A549 (cell line): ENCODE measurements at regions not wholly inside any gene's neighbourhood (a gene's known extent, or its start where the extent isn't known, plus 50 kb on each side); places are given as distances from the start of the nearest gene placed in this dataset.

Experiments used
- ATAC-seq, 2 experiments: fragments of 200-7000 bp in 1 of 2; fragments of >200 bp in 1 of 2; cut with Nextera tagmentation in 1 of 2; cut with Tn5 transposase in 1 of 2; 3 replicates each; pipeline versions ENCODE4 v1.8.0 to v1.9.1; 2018 to 2020; ENCODE audit warnings: mild to moderate bottlenecking in 1 of 2, moderate library complexity in 1 of 2
- CTCF ChIA-PET: fragments of 300-600 bp; sonication (Branson Sonifier 250); formaldehyde crosslinking; extraction: SDS; loops from one replicate; lab custom pipeline; 2021; ENCODE audit warnings: antibody characterized with exemption, inconsistent platforms; lab: Yijun Ruan, JAX
- POLR2A ChIA-PET: fragments of 350-600 bp; formaldehyde crosslinking; extraction: SDS; loops from one replicate; lab custom pipeline; 2021; ENCODE audit warnings: antibody characterized with exemption, inconsistent platforms; lab: Yijun Ruan, JAX
- DNase-seq, 2 experiments: peaks; one replicate each; pipeline versions ENCODE4 v3.0.0 to v3.0.0-alpha.2; 2011 to 2016; ENCODE audit warnings: low read depth in 1 of 2, low spot score in 1 of 2
- FAIRE-seq: peaks from 2 replicates; lab custom pipeline; 2011; peaks lifted over from hg19 to GRCh38; lab: Jason Lieb, UNC
- H3K27ac ChIP-seq, 2 experiments: fragments of >200 bp; sonication (Bioruptor Twin); formaldehyde crosslinking; 3 replicates each; pipeline ENCODE4 v1.5.1; 2016 to 2017
- H3K4me1 ChIP-seq: fragments of >200 bp; sonication (Bioruptor Twin); formaldehyde crosslinking; 3 replicates; pipeline ENCODE4 v1.6.1; 2016
- H3K4me2 ChIP-seq: fragments of >200 bp; sonication (Bioruptor Twin); formaldehyde crosslinking; 3 replicates; pipeline ENCODE4 v1.6.1; 2016
- H3K4me3 ChIP-seq: fragments of >200 bp; sonication (Bioruptor Twin); formaldehyde crosslinking; 3 replicates; pipeline ENCODE4 v1.5.1; 2016
- H3K9me3 ChIP-seq: fragments of >200 bp; sonication (Bioruptor Twin); formaldehyde crosslinking; 3 replicates; pipeline ENCODE4 v1.6.1; 2016
- BHLHE40 ChIP-seq: IDR thresholded peaks from 2 replicates; pipeline ENCODE4 v1.6.1; 2012; ENCODE audit warnings: low read depth, low read length, inconsistent platforms
- CBX8 ChIP-seq: fragments of 200-600 bp; sonication (generic); IDR thresholded peaks from 2 replicates; pipeline ENCODE4 v1.6.1; 2016
- CEBPB ChIP-seq, 2 experiments: fragments of >200 bp in 1 of 2; sonication (Bioruptor Twin) in 1 of 2; formaldehyde crosslinking in 1 of 2; IDR thresholded peaks; 2 replicates each; pipeline ENCODE4 v1.6.1; 2012 to 2016
- CHD4 ChIP-seq: fragments of 200-600 bp; sonication (generic); IDR thresholded peaks from 2 replicates; pipeline ENCODE4 v1.6.1; 2016; ENCODE audit warnings: antibody characterized with exemption, mild to moderate bottlenecking, borderline replicate concordance
- EHF ChIP-seq: fragments of 250-450 bp; sonication (Bioruptor Pico); IDR thresholded peaks from 2 replicates; pipeline ENCODE4 v1.5.0; 2020; ENCODE audit warnings: mild to moderate bottlenecking
- EHMT2 ChIP-seq: fragments of 200-600 bp; sonication (generic); IDR thresholded peaks from 2 replicates; pipeline ENCODE4 v1.6.1; 2016; ENCODE audit warnings: antibody characterized with exemption, low read depth, mild to moderate bottlenecking, moderate library complexity
- EP300 ChIP-seq, 2 experiments: fragments of >200 bp; sonication (Bioruptor Twin); formaldehyde crosslinking; IDR thresholded peaks; 2 replicates in 1 of 2; 3 replicates in 1 of 2; pipeline ENCODE4 v1.6.1; 2016 to 2017
- ESRRA ChIP-seq: fragments of 150-350 bp; IDR thresholded peaks from 2 replicates; pipeline ENCODE4 v1.6.1; 2014; ENCODE audit warnings: mild to moderate bottlenecking, low read length, borderline replicate concordance
- FOSB ChIP-seq: fragments of 250-450 bp; sonication (Bioruptor Pico); IDR thresholded peaks from 2 replicates; pipeline ENCODE4 v1.5.0; 2020; ENCODE audit warnings: mild to moderate bottlenecking, moderate library complexity
- FOXS1 ChIP-seq: fragments of 250-450 bp; sonication (Bioruptor Pico); IDR thresholded peaks from 2 replicates; pipeline ENCODE4 v1.5.0; 2020; ENCODE audit warnings: mild to moderate bottlenecking, moderate library complexity
- GATA3 ChIP-seq: IDR thresholded peaks from 2 replicates; pipeline ENCODE4 v1.6.1; 2012; ENCODE audit warnings: borderline replicate concordance
- HDAC2 ChIP-seq: fragments of 200-600 bp; sonication (generic); IDR thresholded peaks from 2 replicates; pipeline ENCODE4 v1.6.1; 2016
- HEYL ChIP-seq: fragments of 250-450 bp; sonication (Bioruptor Pico); IDR thresholded peaks from 2 replicates; pipeline ENCODE4 v1.8.0; 2021; ENCODE audit warnings: mild to moderate bottlenecking, moderate library complexity
- HOXA7 ChIP-seq: fragments of 250-450 bp; sonication (Bioruptor Pico); IDR thresholded peaks from 2 replicates; pipeline ENCODE4 v1.5.0; 2020; ENCODE audit warnings: mild to moderate bottlenecking, moderate library complexity
- HOXB13 ChIP-seq: fragments of 250-450 bp; sonication (Bioruptor Pico); IDR thresholded peaks from 2 replicates; pipeline ENCODE4 v1.5.0; 2020; ENCODE audit warnings: low read depth, mild to moderate bottlenecking, moderate library complexity
- MAFK ChIP-seq: fragments of 450-650 bp; IDR thresholded peaks from 2 replicates; pipeline ENCODE4 v1.6.1; 2014; ENCODE audit not compliant: partially characterized antibody
- MAZ ChIP-seq: fragments of 150-350 bp; IDR thresholded peaks from 2 replicates; pipeline ENCODE4 v1.6.1; 2014; ENCODE audit warnings: antibody characterized with exemption, low read depth, low read length, borderline replicate concordance
- NFE2L2 ChIP-seq: fragments of 150-350 bp; conservative IDR thresholded peaks from 2 replicates; pipeline ENCODE4 v1.6.1; 2014; ENCODE audit warnings: low read length
- POLR2AphosphoS2 ChIP-seq: conservative IDR thresholded peaks from 2 replicates; pipeline ENCODE4 v1.6.1; 2012; ENCODE audit warnings: low read length, improper control_type of control experiment, inconsistent platforms
- RAD21 ChIP-seq, 2 experiments: fragments of >200 bp in 1 of 2; sonication (Bioruptor Twin) in 1 of 2; formaldehyde crosslinking in 1 of 2; IDR thresholded peaks in 1 of 2; conservative IDR thresholded peaks in 1 of 2; 2 replicates in 1 of 2; 3 replicates in 1 of 2; pipeline ENCODE4 v1.6.1; 2012 to 2018; ENCODE audit warnings: inconsistent platforms in 1 of 2
- RARB ChIP-seq: fragments of 250-450 bp; sonication (Bioruptor Pico); IDR thresholded peaks from 2 replicates; pipeline ENCODE4 v1.8.0; 2021; ENCODE audit warnings: mild to moderate bottlenecking, moderate library complexity
- RCOR1 ChIP-seq: fragments of 150-350 bp; IDR thresholded peaks from 2 replicates; pipeline ENCODE4 v1.6.1; 2014; ENCODE audit warnings: antibody characterized with exemption, low read length, low read depth
- REST ChIP-seq: fragments of 200-600 bp; sonication (generic); IDR thresholded peaks from 2 replicates; pipeline ENCODE4 v1.6.1; 2016; ENCODE audit warnings: antibody characterized with exemption, mild to moderate bottlenecking, moderate library complexity
- RNF2 ChIP-seq: fragments of 200-600 bp; sonication (generic); IDR thresholded peaks from 2 replicates; pipeline ENCODE4 v1.6.1; 2016; ENCODE audit warnings: low read depth, mild to moderate bottlenecking, antibody characterized with exemption, moderate library complexity, borderline replicate concordance
- SMC3 ChIP-seq: fragments of >200 bp; sonication (Bioruptor Twin); formaldehyde crosslinking; IDR thresholded peaks from 3 replicates; pipeline ENCODE4 v1.6.1; 2018; ENCODE audit warnings: inconsistent platforms
- TP53 ChIP-seq: fragments of 250-450 bp; sonication (Bioruptor Pico); IDR thresholded peaks from 2 replicates; pipeline ENCODE4 v1.5.0; 2021; ENCODE audit warnings: mild to moderate bottlenecking, moderate library complexity
- ZFP36 ChIP-seq: fragments of 450-650 bp; IDR thresholded peaks from 2 replicates; pipeline ENCODE4 v1.6.1; 2014; ENCODE audit warnings: borderline replicate concordance; ENCODE audit not compliant: partially characterized antibody
- ZSCAN20 ChIP-seq: fragments of 250-450 bp; sonication (Bioruptor Pico); IDR thresholded peaks from 2 replicates; pipeline ENCODE4 v1.8.0; 2022; ENCODE audit warnings: mild to moderate bottlenecking, moderate library complexity
- WGBS: methylation state at CpG from one replicate; pipeline ENCODE4 v1.1.6; 2017; ENCODE audit errors: missing lambda C conversion rate; 5-methylcytosine and 5-hydroxymethylcytosine counted together
- TF ChIP-seq, protein P1 (sequence below): fragments of >200 bp; sonication (Bioruptor Twin); formaldehyde crosslinking; IDR thresholded peaks from 3 replicates; pipeline ENCODE4 v1.5.1; 2016
- TF ChIP-seq, protein P2 (sequence below): IDR thresholded peaks from 2 replicates; pipeline ENCODE4 v1.6.1; 2012

- TF ChIP-seq HEYL: no peak
- TF ChIP-seq, protein P1, sequence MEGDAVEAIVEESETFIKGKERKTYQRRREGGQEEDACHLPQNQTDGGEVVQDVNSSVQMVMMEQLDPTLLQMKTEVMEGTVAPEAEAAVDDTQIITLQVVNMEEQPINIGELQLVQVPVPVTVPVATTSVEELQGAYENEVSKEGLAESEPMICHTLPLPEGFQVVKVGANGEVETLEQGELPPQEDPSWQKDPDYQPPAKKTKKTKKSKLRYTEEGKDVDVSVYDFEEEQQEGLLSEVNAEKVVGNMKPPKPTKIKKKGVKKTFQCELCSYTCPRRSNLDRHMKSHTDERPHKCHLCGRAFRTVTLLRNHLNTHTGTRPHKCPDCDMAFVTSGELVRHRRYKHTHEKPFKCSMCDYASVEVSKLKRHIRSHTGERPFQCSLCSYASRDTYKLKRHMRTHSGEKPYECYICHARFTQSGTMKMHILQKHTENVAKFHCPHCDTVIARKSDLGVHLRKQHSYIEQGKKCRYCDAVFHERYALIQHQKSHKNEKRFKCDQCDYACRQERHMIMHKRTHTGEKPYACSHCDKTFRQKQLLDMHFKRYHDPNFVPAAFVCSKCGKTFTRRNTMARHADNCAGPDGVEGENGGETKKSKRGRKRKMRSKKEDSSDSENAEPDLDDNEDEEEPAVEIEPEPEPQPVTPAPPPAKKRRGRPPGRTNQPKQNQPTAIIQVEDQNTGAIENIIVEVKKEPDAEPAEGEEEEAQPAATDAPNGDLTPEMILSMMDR: no peak
- no peak for TF ChIP-seq EP300 (IDR thresholded peaks at IDR 0.05)
- TF ChIP-seq NFE2L2: no peak
- TF ChIP-seq POLR2AphosphoS2: no peak
- no peak for TF ChIP-seq RNF2
- TF ChIP-seq HOXA7 (CRISPR knock-in tag): no peak
- no peak for TF ChIP-seq CHD4
- no peak for TF ChIP-seq TP53 (CRISPR knock-in tag)
- TF ChIP-seq ZSCAN20 (CRISPR knock-in tag): no peak
- no peak for TF ChIP-seq HDAC2
- TF ChIP-seq, protein P2, sequence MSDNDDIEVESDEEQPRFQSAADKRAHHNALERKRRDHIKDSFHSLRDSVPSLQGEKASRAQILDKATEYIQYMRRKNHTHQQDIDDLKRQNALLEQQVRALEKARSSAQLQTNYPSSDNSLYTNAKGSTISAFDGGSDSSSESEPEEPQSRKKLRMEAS: no peak
- TF ChIP-seq RCOR1: no peak
- no peak for TF ChIP-seq RARB (CRISPR knock-in tag)
- Histone ChIP-seq H3K9me3 (no peaks in the 10 kb centered on the region), H3K4me2 (no peak overlapping the region), H3K4me1 (no peaks in the 10 kb centered on the region), H3K4me3 (no peak overlapping the region), H3K27ac (no peak overlapping the region)
- WGBS: 77% methylated on average over 2 of the region's 2 CpGs
- ChIA-PET POLR2A (no interaction called here), CTCF (interaction anchor here (1.8 kb wide), 1 partner anchor 31 kb away, joined by 4 read pairs; no protein-coding TSS in a partner anchor)
- FAIRE-seq (no peak), ATAC-seq (no peak), DNase-seq (no peak)
Measured at GRCh38 chrX:149992918-149993317, 54.6 kb upstream of the EOLA2 start.

DNA sequence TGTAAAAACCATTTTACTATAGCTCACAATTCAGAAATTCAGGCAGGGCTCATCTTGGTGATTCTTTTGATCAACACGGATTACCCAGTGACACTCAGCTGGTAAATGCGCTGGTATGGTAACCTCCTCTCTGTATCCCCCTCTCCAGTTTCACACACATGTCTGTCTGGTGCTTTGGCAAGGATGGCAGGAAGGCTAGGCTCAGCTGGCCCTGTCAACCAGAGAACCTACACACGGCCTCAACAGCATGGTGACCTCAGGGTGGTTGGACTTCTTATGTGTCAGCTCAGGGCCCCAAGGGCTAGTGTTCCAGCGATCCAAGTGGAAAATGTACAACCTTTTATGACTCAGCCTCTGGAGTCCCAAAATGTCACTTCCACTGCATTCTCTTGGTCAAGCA lies 55.7 kb upstream of the EOLA2 start:
- H3K4me2 ChIP-seq: no peak overlapping the region
- no peak for ATAC-seq
- H3K4me3 ChIP-seq: no peak overlapping the region
- TF ChIP-seq HOXB13 (CRISPR knock-in tag) (no peak), HEYL (no peak), HDAC2 (no peak), MAZ (no peak), FOXS1 (no peak), MAFK (no peak), NFE2L2 (no peak)
- TF ChIP-seq, all 56 proteins: peak for 0
- no peak for FAIRE-seq
- no peaks in the 10 kb centered on the region for H3K9me3 ChIP-seq
- no peak for DNase-seq
- CTCF ChIA-PET: interaction anchor here (1.8 kb wide), 1 partner anchor 32 kb away, joined by 4 read pairs; no protein-coding TSS in a partner anchor
- no peak overlapping the region for H3K27ac ChIP-seq
- no peaks in the 10 kb centered on the region for H3K4me1 ChIP-seq
- WGBS: 82% methylated on average over 3 of the region's 4 CpGs
- POLR2A ChIA-PET: no interaction called here

DNA sequence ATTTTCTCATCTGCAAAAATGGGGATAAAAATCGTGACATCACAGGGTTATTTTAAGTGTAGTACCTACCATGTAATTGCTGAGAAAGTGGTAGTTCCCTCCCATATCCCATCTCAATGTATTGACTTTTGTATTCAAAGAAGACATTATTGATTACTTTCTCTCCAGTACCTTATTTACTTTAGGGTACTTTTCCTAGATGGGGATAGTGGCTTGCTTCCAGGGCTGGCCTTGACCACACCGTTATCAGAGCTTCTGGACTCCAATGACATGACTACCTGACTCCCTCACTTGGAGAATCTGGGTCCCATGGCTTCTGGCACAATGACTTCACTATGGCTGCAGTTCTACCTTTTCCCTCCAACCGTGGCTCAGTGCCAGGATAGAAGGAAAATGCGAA lies 58.2 kb upstream of the EOLA2 start:
- ATAC-seq (no peak), FAIRE-seq (no peak), DNase-seq (no peak)
- WGBS: 89% methylated on average over 4 of the region's 4 CpGs
- no peaks in the 10 kb centered on the region for H3K4me1 ChIP-seq
- no peak overlapping the region for H3K27ac ChIP-seq
- H3K4me2 ChIP-seq: no peak overlapping the region
- no peaks in the 10 kb centered on the region for H3K9me3 ChIP-seq
- no peak overlapping the region for H3K4me3 ChIP-seq
- POLR2A ChIA-PET: no interaction called here
- no peak for TF ChIP-seq CBX8
- TF ChIP-seq FOSB (CRISPR knock-in tag): no peak
- no peak for TF ChIP-seq GATA3
- TF ChIP-seq FOXS1: no peak
- TF ChIP-seq HOXA7 (CRISPR knock-in tag): no peak
- no peak for TF ChIP-seq ESRRA
- TF ChIP-seq SMC3: no peak
- no peak for TF ChIP-seq RARB (CRISPR knock-in tag)
- no peak for TF ChIP-seq EHF
- TF ChIP-seq ZFP36: no peak
- no peak for TF ChIP-seq CEBPB (IDR thresholded peaks at IDR 0.05)
- no peak for TF ChIP-seq RAD21 (conservative IDR thresholded peaks at IDR 0.05 in 1 of 2, IDR thresholded peaks at IDR 0.05 in 1 of 2)
- TF ChIP-seq, protein P2: no peak
- no peak for TF ChIP-seq EHMT2
- no peak for TF ChIP-seq BHLHE40
- no peak for TF ChIP-seq REST
- TF ChIP-seq, all 56 proteins: peak for 0
- CTCF ChIA-PET: interaction anchor here (0.6 to 1.5 kb wide), 3 partner anchors 34 to 47 kb away, joined by 3 read pairs; no protein-coding TSS in a partner anchor
